ENCODE measurements at regions not wholly inside any gene's neighbourhood (a gene's known extent, or its start where the extent isn't known, plus 50 kb on each side); places are given as distances from the start of the nearest gene placed in this dataset.

DNA sequence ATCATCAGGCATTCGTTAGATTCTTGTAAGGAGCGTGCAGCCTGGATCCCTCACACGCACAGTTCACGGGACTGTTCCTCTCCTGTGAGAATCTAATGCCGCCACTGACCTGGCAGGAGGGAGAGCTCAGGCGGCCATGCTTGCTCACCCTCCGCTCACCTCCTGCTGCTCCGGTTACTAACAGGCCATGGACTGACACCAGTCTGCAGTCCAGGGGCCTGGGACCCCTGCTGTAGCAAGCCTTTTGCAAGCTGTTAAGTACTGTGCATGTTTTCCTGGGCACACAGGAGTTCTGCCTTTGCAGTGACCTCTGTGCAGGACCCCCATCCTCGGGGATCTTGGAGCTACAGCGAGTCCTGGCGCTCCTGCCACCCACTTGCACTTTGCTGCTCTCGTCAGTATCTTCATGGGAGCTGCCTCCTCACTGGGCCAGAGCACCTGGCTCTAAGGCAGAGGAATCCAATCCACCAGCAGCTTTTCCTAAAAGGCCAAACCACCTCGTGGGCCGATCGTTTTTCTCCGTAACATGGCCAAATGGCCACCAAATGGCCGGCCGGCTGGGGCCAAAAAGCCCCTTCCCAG, 230.6 kb downstream of the FOXL1 start:
- peaks cover 11% of the 10 kb centered on the region for H3K27me3 ChIP-seq (ENCODE audit: control insufficient read depth, insufficient read depth, low read length)

DNA sequence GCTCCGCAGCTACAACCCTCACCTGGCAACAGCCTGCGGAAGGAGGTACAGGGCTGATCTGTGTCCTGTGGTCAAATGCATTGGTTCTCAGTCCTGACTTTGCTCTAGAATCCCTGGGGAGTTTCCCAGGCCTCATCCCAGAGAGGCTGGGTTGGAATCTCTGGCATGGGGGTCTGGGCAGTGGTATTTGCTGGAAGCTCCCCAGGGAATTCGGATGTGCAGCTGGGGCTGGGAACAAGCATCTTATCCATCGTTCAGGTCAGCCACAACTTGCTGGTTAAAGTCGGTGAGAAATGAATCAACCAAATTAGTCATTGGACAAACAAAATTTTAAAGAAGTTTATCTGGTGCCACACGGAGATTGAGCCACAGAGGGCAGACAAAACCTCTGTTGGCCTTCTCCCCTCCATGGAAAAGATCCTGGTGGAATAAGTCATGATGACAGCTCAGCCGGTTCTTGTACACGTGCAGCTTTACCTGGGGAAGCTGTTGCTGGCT, 231.2 kb downstream of the FOXL1 start:
- Histone ChIP-seq H3K9ac (ENCODE audit: insufficient read depth, low read length) (no peak overlapping the region), H3K27ac (ENCODE audit: insufficient read depth, low read length) (no peak overlapping the region), H2AFZ (ENCODE audit: low read length) (no peak overlapping the region), H3K4me3 (replicated peaks in 1 of 4; ENCODE audit: control extremely low read depth in 1 of 4, insufficient read depth in 1 of 4, low read depth in 3 of 4, low read length in 4 of 4) (no peak overlapping the region), H3K27me3 (ENCODE audit: control insufficient read depth, insufficient read depth, low read length) (peaks cover 13% of the 10 kb centered on the region), H3K4me1 (ENCODE audit: control insufficient read depth, extremely low read depth, insufficient read depth, low read length) (peaks cover 7% of the 10 kb centered on the region), H4K20me1 (ENCODE audit: control insufficient read depth, extremely low read depth, insufficient read depth, low read length) (no peaks in the 10 kb centered on the region), H3K9me3 (ENCODE audit: control insufficient read depth, insufficient read depth, low read depth, low read length) (no peaks in the 10 kb centered on the region), H3K4me2 (ENCODE audit: extremely low read depth, insufficient read depth, low read length) (no peak overlapping the region), H3K79me2 (ENCODE audit: control insufficient read depth, insufficient read depth, low read length) (no peaks in the 10 kb centered on the region), H3K36me3 (ENCODE audit: control insufficient read depth, insufficient read depth, low read length) (no peaks in the 10 kb centered on the region)
- peak; percentile 59 to 99 for DNase-seq (ENCODE audit: low read depth in 2 of 2)
- TF ChIP-seq, protein P1, sequence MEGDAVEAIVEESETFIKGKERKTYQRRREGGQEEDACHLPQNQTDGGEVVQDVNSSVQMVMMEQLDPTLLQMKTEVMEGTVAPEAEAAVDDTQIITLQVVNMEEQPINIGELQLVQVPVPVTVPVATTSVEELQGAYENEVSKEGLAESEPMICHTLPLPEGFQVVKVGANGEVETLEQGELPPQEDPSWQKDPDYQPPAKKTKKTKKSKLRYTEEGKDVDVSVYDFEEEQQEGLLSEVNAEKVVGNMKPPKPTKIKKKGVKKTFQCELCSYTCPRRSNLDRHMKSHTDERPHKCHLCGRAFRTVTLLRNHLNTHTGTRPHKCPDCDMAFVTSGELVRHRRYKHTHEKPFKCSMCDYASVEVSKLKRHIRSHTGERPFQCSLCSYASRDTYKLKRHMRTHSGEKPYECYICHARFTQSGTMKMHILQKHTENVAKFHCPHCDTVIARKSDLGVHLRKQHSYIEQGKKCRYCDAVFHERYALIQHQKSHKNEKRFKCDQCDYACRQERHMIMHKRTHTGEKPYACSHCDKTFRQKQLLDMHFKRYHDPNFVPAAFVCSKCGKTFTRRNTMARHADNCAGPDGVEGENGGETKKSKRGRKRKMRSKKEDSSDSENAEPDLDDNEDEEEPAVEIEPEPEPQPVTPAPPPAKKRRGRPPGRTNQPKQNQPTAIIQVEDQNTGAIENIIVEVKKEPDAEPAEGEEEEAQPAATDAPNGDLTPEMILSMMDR (conservative IDR thresholded peaks at IDR 0.05 in 1 of 2, IDR thresholded peaks at IDR 0.05 in 1 of 2; ENCODE audit: low read depth in 1 of 2, low read length in 2 of 2), result peak in 1 of 2 donors; percentile 12
- no peak for TF ChIP-seq EZH2 (IDR thresholded peaks at IDR 0.05; ENCODE audit: low read length, missing control alignments)

More for the DNA sequence above, 230.6 kb downstream of the FOXL1 start:
- H4K20me1 ChIP-seq (ENCODE audit: control insufficient read depth, extremely low read depth, insufficient read depth, low read length), result no peaks in the 10 kb centered on the region
- no peak overlapping the region for H3K4me3 ChIP-seq (replicated peaks in 1 of 4; ENCODE audit: control extremely low read depth in 1 of 4, insufficient read depth in 1 of 4, low read depth in 3 of 4, low read length in 4 of 4)
- no peak overlapping the region for H3K4me2 ChIP-seq (ENCODE audit: extremely low read depth, insufficient read depth, low read length)
- TF ChIP-seq, protein P1 (conservative IDR thresholded peaks at IDR 0.05 in 1 of 2, IDR thresholded peaks at IDR 0.05 in 1 of 2; ENCODE audit: low read depth in 1 of 2, low read length in 2 of 2), result no peak
- TF ChIP-seq EZH2 (IDR thresholded peaks at IDR 0.05; ENCODE audit: low read length, missing control alignments), result no peak
- no peaks in the 10 kb centered on the region for H3K9me3 ChIP-seq (ENCODE audit: control insufficient read depth, insufficient read depth, low read depth, low read length)
- no peak overlapping the region for H3K9ac ChIP-seq (ENCODE audit: insufficient read depth, low read length)
- no peak overlapping the region for H2AFZ ChIP-seq (ENCODE audit: low read length)
- H3K79me2 ChIP-seq (ENCODE audit: control insufficient read depth, insufficient read depth, low read length), result no peaks in the 10 kb centered on the region
- no peak overlapping the region for H3K27ac ChIP-seq (ENCODE audit: insufficient read depth, low read length)
- peaks cover 7% of the 10 kb centered on the region for H3K4me1 ChIP-seq (ENCODE audit: control insufficient read depth, extremely low read depth, insufficient read depth, low read length)
- no peaks in the 10 kb centered on the region for H3K36me3 ChIP-seq (ENCODE audit: control insufficient read depth, insufficient read depth, low read length)
- DNase-seq (ENCODE audit: low read depth in 2 of 2), result peak in 1 of 2 donors; percentile 26

DNA sequence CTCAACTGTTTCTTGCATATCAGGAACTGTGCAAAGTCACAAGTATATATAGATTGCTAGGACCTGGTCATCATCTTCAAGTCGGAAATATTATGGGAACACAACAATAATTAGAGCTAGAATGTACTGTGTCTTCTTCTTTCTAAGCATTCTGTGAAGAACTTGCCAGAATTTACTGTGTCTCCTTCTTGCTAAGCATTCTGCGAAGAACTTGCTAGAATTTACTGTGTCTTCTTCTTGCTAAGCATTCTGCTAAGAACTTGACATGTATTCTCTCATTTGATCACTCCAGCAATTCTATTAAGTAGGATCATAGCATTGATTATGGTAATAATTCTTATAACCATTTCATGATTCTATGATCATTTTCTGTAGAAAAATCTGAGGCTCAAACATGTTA, 231.7 kb downstream of the FOXL1 start:
- H3K4me3 ChIP-seq (replicated peaks in 1 of 4; ENCODE audit: control extremely low read depth in 1 of 4, insufficient read depth in 1 of 4, low read depth in 3 of 4, low read length in 4 of 4), result no peak overlapping the region
- H2AFZ ChIP-seq (ENCODE audit: low read length), result no peak overlapping the region
- no peaks in the 10 kb centered on the region for H3K9me3 ChIP-seq (ENCODE audit: control insufficient read depth, insufficient read depth, low read depth, low read length)
- DNase-seq (ENCODE audit: low read depth in 2 of 2), result no peak
- H3K79me2 ChIP-seq (ENCODE audit: control insufficient read depth, insufficient read depth, low read length), result no peaks in the 10 kb centered on the region
- H3K27me3 ChIP-seq (ENCODE audit: control insufficient read depth, insufficient read depth, low read length), result peaks cover 13% of the 10 kb centered on the region
- peaks cover 7% of the 10 kb centered on the region for H3K4me1 ChIP-seq (ENCODE audit: control insufficient read depth, extremely low read depth, insufficient read depth, low read length)
- H3K36me3 ChIP-seq (ENCODE audit: control insufficient read depth, insufficient read depth, low read length), result no peaks in the 10 kb centered on the region
- no peak overlapping the region for H3K27ac ChIP-seq (ENCODE audit: insufficient read depth, low read length)
- TF ChIP-seq, protein P1 (conservative IDR thresholded peaks at IDR 0.05 in 1 of 2, IDR thresholded peaks at IDR 0.05 in 1 of 2; ENCODE audit: low read depth in 1 of 2, low read length in 2 of 2), result no peak
- TF ChIP-seq EZH2 (IDR thresholded peaks at IDR 0.05; ENCODE audit: low read length, missing control alignments), result no peak
- H3K9ac ChIP-seq (ENCODE audit: insufficient read depth, low read length), result no peak overlapping the region
- H4K20me1 ChIP-seq (ENCODE audit: control insufficient read depth, extremely low read depth, insufficient read depth, low read length), result no peaks in the 10 kb centered on the region
- no peak overlapping the region for H3K4me2 ChIP-seq (ENCODE audit: extremely low read depth, insufficient read depth, low read length)
